Calu3 (cell line): ENCODE measurements at regions not wholly inside any gene's neighbourhood (a gene's known extent, or its start where the extent isn't known, plus 50 kb on each side); places are given as distances from the start of the nearest gene placed in this dataset.

ENCODE experiments used
- BruUV-seq: library from RNA; stranded (reverse); fragments of 400-500 nt; replicated peaks from 2 replicates; lab custom pipeline; 2021; lab: Mats Ljungman, UMichigan
- CTCF ChIA-PET: fragments of 300-600 bp; sonication (Branson Sonifier 250); formaldehyde crosslinking; loops from one replicate; lab custom pipeline; 2022; ENCODE audit warnings: antibody characterized with exemption; lab: Charles Lee
- DNase-seq: peaks from one replicate; pipeline ENCODE4 v3.0.0; 2022
- H3K27ac Mint-ChIP-seq: one replicate; pipeline ENCODE4 v1.8.0; 2022; ENCODE audit warnings: mixed read lengths; ENCODE audit not compliant: unreplicated experiment
- H3K27me3 Mint-ChIP-seq: one replicate; pipeline ENCODE4 v1.8.0; 2022; ENCODE audit warnings: mixed read lengths; ENCODE audit not compliant: unreplicated experiment
- H3K36me3 Mint-ChIP-seq: one replicate; pipeline ENCODE4 v1.8.0; 2022; ENCODE audit warnings: mild to moderate bottlenecking, moderate library complexity, mixed read lengths; ENCODE audit not compliant: insufficient read depth, unreplicated experiment
- H3K4me1 Mint-ChIP-seq: one replicate; pipeline ENCODE4 v1.8.0; 2022; ENCODE audit warnings: mild to moderate bottlenecking, low read depth, mixed read lengths; ENCODE audit not compliant: unreplicated experiment
- H3K4me3 Mint-ChIP-seq: one replicate; pipeline ENCODE4 v1.8.0; 2022; ENCODE audit warnings: mild to moderate bottlenecking, low read depth, moderate library complexity, mixed read lengths; ENCODE audit not compliant: unreplicated experiment
- H3K9me3 Mint-ChIP-seq: one replicate; pipeline ENCODE4 v1.8.0; 2022; ENCODE audit warnings: low read depth, mixed read lengths; ENCODE audit not compliant: unreplicated experiment
- CTCF ChIP-seq: fragments of 200-600 bp; IDR thresholded peaks from one replicate; pipeline ENCODE4 v1.8.0; 2022; ENCODE audit warnings: antibody characterized with exemption; ENCODE audit not compliant: unreplicated experiment
- intact Hi-C: fragments of 100-400 bp; cut with micrococcal nuclease; formaldehyde crosslinking; loops from one replicate; pipeline ENCODE4 v1.10.0; 2022; ENCODE audit not compliant: unreplicated experiment

- Mint-ChIP-seq H3K9me3 (no peaks in the 10 kb centered on the region), H3K4me3 (no peak overlapping the region), H3K4me1 (peaks cover 24% of the 10 kb centered on the region), H3K27ac (no peak overlapping the region), H3K27me3 (peaks cover 19% of the 10 kb centered on the region), H3K36me3 (no peaks in the 10 kb centered on the region)
- intact Hi-C loops = no loop called here
- CTCF ChIA-PET = interaction anchor here (0.6 kb wide), 1 partner anchor 172 kb away, joined by 3 read pairs; no protein-coding TSS in a partner anchor
- no peak for TF ChIP-seq CTCF
- no TSS peak for BruUV-seq
- DNase-seq = no peak
These were observed 266.1 kb upstream of the KLHL29 start for GRCh38 chr2:23118894-23119293.

- TF ChIP-seq CTCF = no peak
These were observed 264.8 kb upstream of the KLHL29 start for GRCh38 chr2:23120161-23120560.

GRCh38 chr2:23121968-23122648 is 262.9 kb upstream of the KLHL29 start:
- Mint-ChIP-seq H3K4me1 (peaks cover 27% of the 10 kb centered on the region), H3K4me3 (no peak overlapping the region), H3K36me3 (no peaks in the 10 kb centered on the region), H3K9me3 (no peaks in the 10 kb centered on the region), H3K27ac (no peak overlapping the region), H3K27me3 (peaks cover 1% of the 10 kb centered on the region)
- no peak for TF ChIP-seq CTCF
- DNase-seq = no peak
- intact Hi-C loops = no loop called here
- CTCF ChIA-PET = interaction anchor here (0.7 kb wide), 1 partner anchor 16 kb away, joined by 5 read pairs; no protein-coding TSS in a partner anchor
- BruUV-seq = no TSS peak

More at GRCh38 chr2:23120161-23120560, 264.8 kb upstream of the KLHL29 start:
- Mint-ChIP-seq H3K27me3 (peaks cover 19% of the 10 kb centered on the region), H3K36me3 (no peaks in the 10 kb centered on the region), H3K4me3 (no peak overlapping the region), H3K4me1 (peaks cover 24% of the 10 kb centered on the region), H3K27ac (no peak overlapping the region), H3K9me3 (no peaks in the 10 kb centered on the region)
- CTCF ChIA-PET = no interaction called here
- DNase-seq = no peak
- intact Hi-C loops = no loop called here
- BruUV-seq = no TSS peak

GRCh38 chr2:23122681-23123215 is 262.2 kb upstream of the KLHL29 start:
- CTCF ChIA-PET = interaction anchor here (0.7 kb wide), 1 partner anchor 15 kb away, joined by 5 read pairs; no protein-coding TSS in a partner anchor
- no peak overlapping the region for H3K27ac Mint-ChIP-seq
- BruUV-seq = no TSS peak
- TF ChIP-seq CTCF = no peak
- H3K9me3 Mint-ChIP-seq = no peaks in the 10 kb centered on the region
- no peak for DNase-seq
- H3K27me3 Mint-ChIP-seq = no peaks in the 10 kb centered on the region
- H3K4me1 Mint-ChIP-seq = peaks cover 33% of the 10 kb centered on the region
- peak overlapping the region; percentile 20 for H3K4me3 Mint-ChIP-seq
- H3K36me3 Mint-ChIP-seq = no peaks in the 10 kb centered on the region
- intact Hi-C loops = no loop called here
